HEK293 (cell line): ENCODE measurements at regions not wholly inside any gene's neighbourhood (a gene's known extent, or its start where the extent isn't known, plus 50 kb on each side); places are given as distances from the start of the nearest gene placed in this dataset.

Experiments used
- CTCF ChIA-PET: fragments of 350-600 bp; formaldehyde crosslinking; extraction: SDS; loops from one replicate; lab custom pipeline; 2021; ENCODE audit warnings: antibody characterized with exemption; lab: Yijun Ruan, JAX
- POLR2A ChIA-PET: fragments of 300-600 bp; formaldehyde crosslinking; extraction: SDS; loops from one replicate; lab custom pipeline; 2020; ENCODE audit warnings: antibody characterized with exemption, inconsistent platforms; lab: Yijun Ruan, JAX
- H3K27ac ChIP-seq: fragments of 200-500 bp; sonication (Bioruptor generic); 2 replicates; pipeline ENCODE4 v1.5.1; 2014; ENCODE audit warnings: low read depth, low read length, control low read depth, inconsistent platforms; ENCODE audit errors: extremely low read depth
- H3K36me3 ChIP-seq, 2 experiments: fragments of 200-500 bp in 1 of 2; sonication (Bioruptor generic) in 1 of 2; 1 replicate in 1 of 2; 2 replicates in 1 of 2; pipeline ENCODE4 v1.5.1; 2014 to 2017; ENCODE audit warnings: inconsistent platforms in 2 of 2, low read length in 2 of 2; ENCODE audit not compliant: control insufficient read depth in 2 of 2, insufficient read depth in 1 of 2
- H3K4me1 ChIP-seq: fragments of 200-500 bp; sonication (Bioruptor generic); 2 replicates; pipeline ENCODE4 v1.5.1; 2014; ENCODE audit warnings: mild to moderate bottlenecking, low read length, inconsistent platforms; ENCODE audit not compliant: control insufficient read depth, insufficient read depth
- H3K4me3 ChIP-seq: 2 replicates; pipeline ENCODE4 v1.5.1; 2011; ENCODE audit warnings: low read depth, mild to moderate bottlenecking, control low read depth, low read length, moderate library complexity
- H3K9me3 ChIP-seq: fragments of 200-500 bp; sonication (Bioruptor generic); 2 replicates; pipeline ENCODE4 v1.5.1; 2014; ENCODE audit warnings: low read depth, low read length, inconsistent platforms; ENCODE audit not compliant: control insufficient read depth, insufficient read depth
- BCL11A ChIP-seq: fragments of 450-650 bp; formaldehyde crosslinking; IDR thresholded peaks from 2 replicates; pipeline ENCODE4 v1.5.1; 2016; ENCODE audit warnings: low read depth, missing biosample characterization, missing genetic modification characterization
- BCL11B ChIP-seq: fragments of 450-650 bp; formaldehyde crosslinking; IDR thresholded peaks from 2 replicates; pipeline ENCODE4 v1.5.1; 2016; ENCODE audit warnings: low read depth, missing biosample characterization, missing genetic modification characterization
- GLIS2 ChIP-seq: fragments of 450-650 bp; formaldehyde crosslinking; IDR thresholded peaks from 2 replicates; pipeline ENCODE4 v1.5.1; 2016; ENCODE audit warnings: missing biosample characterization, missing genetic modification characterization
- HOXA7 ChIP-seq: sonication (generic); formaldehyde crosslinking; IDR thresholded peaks from 2 replicates; pipeline ENCODE4 v1.8.1; 2022; ENCODE audit warnings: missing genetic modification reagents, borderline replicate concordance
- HOXC10 ChIP-seq: sonication (generic); formaldehyde crosslinking; IDR thresholded peaks from 2 replicates; pipeline ENCODE4 v1.8.1; 2023; ENCODE audit warnings: mild to moderate bottlenecking, missing genetic modification reagents
- KLF10 ChIP-seq: fragments of 450-650 bp; IDR thresholded peaks from 2 replicates; pipeline ENCODE4 v1.5.1; 2018; ENCODE audit warnings: missing biosample characterization, mild to moderate bottlenecking, missing genetic modification characterization
- TCF7L2 ChIP-seq: IDR thresholded peaks from 2 replicates; pipeline ENCODE4 v1.6.1; 2011; ENCODE audit warnings: low read depth, mild to moderate bottlenecking, inconsistent platforms, low read length, moderate library complexity, borderline replicate concordance
- ZBTB1 ChIP-seq: fragments of 450-650 bp; formaldehyde crosslinking; IDR thresholded peaks from 2 replicates; pipeline ENCODE4 v1.5.1; 2016; ENCODE audit warnings: missing biosample characterization, missing genetic modification characterization
- ZBTB26 ChIP-seq: fragments of 450-650 bp; formaldehyde crosslinking; optimal IDR thresholded peaks from 2 replicates; pipeline ENCODE3; 2016; ENCODE audit warnings: missing biosample characterization, mild to moderate bottlenecking, missing genetic modification characterization
- ZNF146 ChIP-seq: fragments of 450-650 bp; formaldehyde crosslinking; IDR thresholded peaks from 2 replicates; pipeline ENCODE4 v1.5.1; 2016; ENCODE audit warnings: missing biosample characterization, missing genetic modification characterization
- ZNF169 ChIP-seq: fragments of 450-650 bp; formaldehyde crosslinking; IDR thresholded peaks from 2 replicates; pipeline ENCODE4 v1.5.1; 2016; ENCODE audit warnings: missing biosample characterization, missing genetic modification characterization
- ZNF174 ChIP-seq: fragments of 450-650 bp; formaldehyde crosslinking; IDR thresholded peaks from 2 replicates; pipeline ENCODE4 v1.5.0; 2017; ENCODE audit warnings: missing biosample characterization, mild to moderate bottlenecking, missing genetic modification characterization
- ZNF324 ChIP-seq: fragments of 450-650 bp; formaldehyde crosslinking; IDR thresholded peaks from 2 replicates; pipeline ENCODE4 v1.5.1; 2016; ENCODE audit warnings: missing biosample characterization, missing genetic modification characterization
- ZNF416 ChIP-seq: fragments of 450-650 bp; formaldehyde crosslinking; IDR thresholded peaks from 2 replicates; pipeline ENCODE4 v1.5.1; 2016; ENCODE audit warnings: missing biosample characterization, missing genetic modification characterization
- ZNF530 ChIP-seq: fragments of 450-650 bp; formaldehyde crosslinking; IDR thresholded peaks from 2 replicates; pipeline ENCODE4 v1.5.1; 2016; ENCODE audit warnings: low read depth, missing biosample characterization, missing genetic modification characterization
- ZNF571 ChIP-seq: fragments of 450-650 bp; formaldehyde crosslinking; IDR thresholded peaks from 2 replicates; pipeline ENCODE4 v1.5.0; 2017; ENCODE audit warnings: missing biosample characterization, missing genetic modification characterization
- ZNF596 ChIP-seq: fragments of 450-650 bp; IDR thresholded peaks from 2 replicates; pipeline ENCODE4 v1.5.0; 2018; ENCODE audit warnings: missing biosample characterization, mild to moderate bottlenecking, missing genetic modification characterization, moderate library complexity
- ZNF600 ChIP-seq: fragments of 450-650 bp; formaldehyde crosslinking; IDR thresholded peaks from 2 replicates; pipeline ENCODE4 v1.5.1; 2016; ENCODE audit warnings: missing biosample characterization, missing genetic modification characterization
- ZNF610 ChIP-seq: fragments of 450-650 bp; formaldehyde crosslinking; IDR thresholded peaks from 2 replicates; pipeline ENCODE4 v1.5.1; 2016; ENCODE audit warnings: missing biosample characterization, missing genetic modification characterization, borderline replicate concordance
- ZNF621 ChIP-seq: fragments of 450-650 bp; formaldehyde crosslinking; IDR thresholded peaks from 2 replicates; pipeline ENCODE4 v1.5.1; 2017; ENCODE audit warnings: missing biosample characterization, missing genetic modification characterization
- ZNF629 ChIP-seq: fragments of 450-650 bp; formaldehyde crosslinking; IDR thresholded peaks from 2 replicates; pipeline ENCODE4 v1.5.1; 2017; ENCODE audit warnings: missing biosample characterization, missing genetic modification characterization
- ZNF707 ChIP-seq: fragments of 450-650 bp; formaldehyde crosslinking; IDR thresholded peaks from 2 replicates; pipeline ENCODE4 v1.5.1; 2016; ENCODE audit warnings: missing biosample characterization, missing genetic modification characterization
- ZNF768 ChIP-seq: fragments of 450-650 bp; formaldehyde crosslinking; IDR thresholded peaks from 2 replicates; pipeline ENCODE4 v1.5.1; 2018; ENCODE audit warnings: missing biosample characterization, mild to moderate bottlenecking, missing genetic modification characterization
- ZNF830 ChIP-seq: fragments of 450-650 bp; IDR thresholded peaks from 2 replicates; pipeline ENCODE4 v1.5.0; 2018; ENCODE audit warnings: missing biosample characterization, missing genetic modification characterization, low read depth, mild to moderate bottlenecking, moderate library complexity
- TF ChIP-seq, protein P1 (sequence below): fragments of 450-650 bp; formaldehyde crosslinking; IDR thresholded peaks from 2 replicates; pipeline ENCODE4 v1.5.1; 2016; ENCODE audit warnings: missing biosample characterization, missing genetic modification characterization
- TF ChIP-seq, protein P2 (sequence below): fragments of 450-650 bp; IDR thresholded peaks from 2 replicates; pipeline ENCODE4 v1.5.1; 2018; ENCODE audit warnings: missing biosample characterization, missing genetic modification characterization
- TF ChIP-seq, protein P3 (sequence below): fragments of 450-650 bp; formaldehyde crosslinking; IDR thresholded peaks from 2 replicates; pipeline ENCODE4 v1.5.1; 2016; ENCODE audit warnings: missing biosample characterization, missing genetic modification characterization

DNA sequence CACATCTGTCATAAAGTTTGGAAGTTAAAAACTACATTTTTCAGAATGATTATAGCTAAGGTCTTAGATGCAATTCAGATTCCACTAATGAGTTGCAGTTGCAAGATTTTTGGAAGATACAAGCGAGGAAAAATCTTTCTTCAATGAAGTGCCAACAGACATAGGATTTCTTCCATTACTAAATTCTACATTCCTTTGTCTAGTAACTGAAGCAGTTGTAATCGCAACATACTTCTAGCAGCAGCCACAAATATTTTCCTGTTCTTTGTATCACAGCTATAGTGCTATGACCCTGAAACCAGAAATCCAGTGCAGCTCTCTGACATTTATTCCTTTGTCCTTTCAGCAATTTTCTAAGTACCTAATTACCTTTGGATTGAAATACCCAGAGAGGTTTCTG, 225.2 kb upstream of the SLIT2 start:
- Histone ChIP-seq H3K9me3 (no peaks in the 10 kb centered on the region), H3K27ac (no peak overlapping the region), H3K4me3 (no peak overlapping the region), H3K4me1 (no peaks in the 10 kb centered on the region), H3K36me3 (no peaks in the 10 kb centered on the region)
- TF ChIP-seq, protein P1, sequence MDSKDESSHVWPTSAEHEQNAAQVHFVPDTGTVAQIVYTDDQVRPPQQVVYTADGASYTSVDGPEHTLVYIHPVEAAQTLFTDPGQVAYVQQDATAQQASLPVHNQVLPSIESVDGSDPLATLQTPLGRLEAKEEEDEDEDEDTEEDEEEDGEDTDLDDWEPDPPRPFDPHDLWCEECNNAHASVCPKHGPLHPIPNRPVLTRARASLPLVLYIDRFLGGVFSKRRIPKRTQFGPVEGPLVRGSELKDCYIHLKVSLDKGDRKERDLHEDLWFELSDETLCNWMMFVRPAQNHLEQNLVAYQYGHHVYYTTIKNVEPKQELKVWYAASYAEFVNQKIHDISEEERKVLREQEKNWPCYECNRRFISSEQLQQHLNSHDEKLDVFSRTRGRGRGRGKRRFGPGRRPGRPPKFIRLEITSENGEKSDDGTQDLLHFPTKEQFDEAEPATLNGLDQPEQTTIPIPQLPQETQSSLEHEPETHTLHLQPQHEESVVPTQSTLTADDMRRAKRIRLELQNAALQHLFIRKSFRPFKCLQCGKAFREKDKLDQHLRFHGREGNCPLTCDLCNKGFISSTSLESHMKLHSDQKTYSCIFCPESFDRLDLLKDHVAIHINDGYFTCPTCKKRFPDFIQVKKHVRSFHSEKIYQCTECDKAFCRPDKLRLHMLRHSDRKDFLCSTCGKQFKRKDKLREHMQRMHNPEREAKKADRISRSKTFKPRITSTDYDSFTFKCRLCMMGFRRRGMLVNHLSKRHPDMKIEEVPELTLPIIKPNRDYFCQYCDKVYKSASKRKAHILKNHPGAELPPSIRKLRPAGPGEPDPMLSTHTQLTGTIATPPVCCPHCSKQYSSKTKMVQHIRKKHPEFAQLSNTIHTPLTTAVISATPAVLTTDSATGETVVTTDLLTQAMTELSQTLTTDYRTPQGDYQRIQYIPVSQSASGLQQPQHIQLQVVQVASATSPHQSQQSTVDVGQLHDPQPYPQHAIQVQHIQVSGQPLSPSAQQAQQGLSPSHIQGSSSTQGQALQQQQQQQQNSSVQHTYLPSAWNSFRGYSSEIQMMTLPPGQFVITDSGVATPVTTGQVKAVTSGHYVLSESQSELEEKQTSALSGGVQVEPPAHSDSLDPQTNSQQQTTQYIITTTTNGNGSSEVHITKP (tag by site-specific recombination): no peak
- TF ChIP-seq ZBTB1 (no peak), ZNF416 (tag by site-specific recombination) (no peak), ZNF324 (tag by site-specific recombination) (no peak), TCF7L2 (no peak), ZNF169 (no peak), GLIS2 (tag by site-specific recombination) (no peak), ZNF621 (tag by site-specific recombination) (no peak), ZNF596 (no peak), HOXA7 (CRISPR knock-in tag) (no peak), BCL11A (tag by site-specific recombination) (no peak), ZNF629 (tag by site-specific recombination) (no peak), KLF10 (tag by site-specific recombination) (no peak), BCL11B (tag by site-specific recombination) (no peak), ZNF571 (tag by site-specific recombination) (no peak), ZBTB26 (no peak), ZNF600 (tag by site-specific recombination) (no peak), ZNF707 (tag by site-specific recombination) (no peak), ZNF768 (tag by site-specific recombination) (no peak)
- TF ChIP-seq, protein P2, sequence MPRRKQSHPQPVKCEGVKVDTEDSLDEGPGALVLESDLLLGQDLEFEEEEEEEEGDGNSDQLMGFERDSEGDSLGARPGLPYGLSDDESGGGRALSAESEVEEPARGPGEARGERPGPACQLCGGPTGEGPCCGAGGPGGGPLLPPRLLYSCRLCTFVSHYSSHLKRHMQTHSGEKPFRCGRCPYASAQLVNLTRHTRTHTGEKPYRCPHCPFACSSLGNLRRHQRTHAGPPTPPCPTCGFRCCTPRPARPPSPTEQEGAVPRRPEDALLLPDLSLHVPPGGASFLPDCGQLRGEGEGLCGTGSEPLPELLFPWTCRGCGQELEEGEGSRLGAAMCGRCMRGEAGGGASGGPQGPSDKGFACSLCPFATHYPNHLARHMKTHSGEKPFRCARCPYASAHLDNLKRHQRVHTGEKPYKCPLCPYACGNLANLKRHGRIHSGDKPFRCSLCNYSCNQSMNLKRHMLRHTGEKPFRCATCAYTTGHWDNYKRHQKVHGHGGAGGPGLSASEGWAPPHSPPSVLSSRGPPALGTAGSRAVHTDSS (tag by site-specific recombination): no peak
- CTCF ChIA-PET: no interaction called here
- POLR2A ChIA-PET: no interaction called here

- Histone ChIP-seq H3K36me3 (no peaks in the 10 kb centered on the region), H3K27ac (no peak overlapping the region), H3K9me3 (no peaks in the 10 kb centered on the region), H3K4me3 (no peak overlapping the region)
- POLR2A ChIA-PET: no interaction called here
- TF ChIP-seq BCL11A (tag by site-specific recombination): no peak
- TF ChIP-seq HOXC10 (CRISPR knock-in tag): no peak
- no peak for TF ChIP-seq ZNF830
- TF ChIP-seq ZNF146 (tag by site-specific recombination): no peak
- no peak for TF ChIP-seq ZNF174 (tag by site-specific recombination)
- TF ChIP-seq, protein P3, sequence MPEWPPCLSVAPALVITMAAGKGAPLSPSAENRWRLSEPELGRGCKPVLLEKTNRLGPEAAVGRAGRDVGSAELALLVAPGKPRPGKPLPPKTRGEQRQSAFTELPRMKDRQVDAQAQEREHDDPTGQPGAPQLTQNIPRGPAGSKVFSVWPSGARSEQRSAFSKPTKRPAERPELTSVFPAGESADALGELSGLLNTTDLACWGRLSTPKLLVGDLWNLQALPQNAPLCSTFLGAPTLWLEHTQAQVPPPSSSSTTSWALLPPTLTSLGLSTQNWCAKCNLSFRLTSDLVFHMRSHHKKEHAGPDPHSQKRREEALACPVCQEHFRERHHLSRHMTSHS: no peak
- TF ChIP-seq ZNF530 (tag by site-specific recombination): no peak
- TF ChIP-seq ZNF621 (tag by site-specific recombination): no peak
- no peak for TF ChIP-seq ZNF610 (tag by site-specific recombination)
- TF ChIP-seq, all 188 proteins: peak for 0
- no peaks in the 10 kb centered on the region for H3K4me1 ChIP-seq
- CTCF ChIA-PET: interaction anchor here (0.7 kb wide), 1 partner anchor 166 kb away, joined by 3 read pairs; no protein-coding TSS in a partner anchor
Measured at GRCh38 chr4:20022471-20022870, 229.2 kb upstream of the SLIT2 start.
